ENCODE measurements at regions not wholly inside any gene's neighbourhood (a gene's known extent, or its start where the extent isn't known, plus 50 kb on each side); places are given as distances from the start of the nearest gene placed in this dataset.

DNA sequence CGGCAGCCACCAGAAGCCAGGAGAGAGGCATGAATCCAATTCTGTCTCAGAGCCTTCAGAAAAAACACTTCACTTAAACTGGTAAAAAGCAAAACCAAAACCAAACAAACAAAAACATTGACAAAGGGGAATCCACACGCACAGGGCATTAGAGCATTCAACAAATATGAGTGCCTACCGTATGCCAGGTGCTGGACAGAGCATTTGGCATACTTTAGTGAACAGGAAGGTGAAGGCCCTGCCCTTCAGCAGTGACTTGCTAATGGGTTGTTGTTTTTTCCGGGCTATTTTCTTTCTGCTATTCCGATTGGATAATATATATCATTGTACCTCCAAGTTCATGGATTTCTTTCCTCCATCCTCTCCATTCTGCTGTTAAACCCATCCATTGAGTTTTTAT, 71.7 kb upstream of the RUFY1 start:
- TF ChIP-seq GATA2 (IDR thresholded peaks at IDR 0.05; ENCODE audit: low read depth, low read length) (no peak), GATA3 (IDR thresholded peaks at IDR 0.05; ENCODE audit: low read depth, low read length) (no peak)
